ENCODE measurements at regions not wholly inside any gene's neighbourhood (a gene's known extent, or its start where the extent isn't known, plus 50 kb on each side); places are given as distances from the start of the nearest gene placed in this dataset.

DNA sequence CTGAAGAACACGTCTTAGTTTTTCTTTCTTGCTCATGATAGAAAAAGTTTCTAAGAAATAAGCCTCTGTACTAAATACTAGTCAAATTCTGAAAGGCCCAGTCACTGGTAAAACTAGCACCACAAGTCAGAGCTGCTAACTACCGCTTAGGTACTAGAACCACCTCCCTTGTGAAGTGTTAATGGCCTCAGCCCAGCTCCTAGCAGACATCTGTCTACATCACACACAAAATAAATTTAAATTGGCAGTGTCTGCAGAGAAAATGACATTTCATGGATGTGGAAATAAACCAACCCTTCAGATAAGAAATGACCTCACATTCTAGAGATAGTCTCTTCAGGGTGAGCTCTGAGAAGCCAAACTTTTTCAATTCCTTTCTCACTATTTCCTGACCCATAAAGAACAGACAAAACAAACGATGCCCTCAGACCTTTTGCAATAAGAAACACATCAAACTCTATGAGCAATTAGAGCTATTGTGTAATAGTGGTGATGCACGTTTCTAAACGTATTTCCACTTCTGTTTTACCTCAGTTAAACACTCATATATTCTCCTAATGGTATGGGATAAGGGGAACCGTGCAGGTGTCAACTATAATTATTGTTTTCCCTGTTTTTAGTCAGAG is 70.3 kb upstream of the DSG1 start:
- no peak for DNase-seq (ENCODE audit: low spot score)

DNA sequence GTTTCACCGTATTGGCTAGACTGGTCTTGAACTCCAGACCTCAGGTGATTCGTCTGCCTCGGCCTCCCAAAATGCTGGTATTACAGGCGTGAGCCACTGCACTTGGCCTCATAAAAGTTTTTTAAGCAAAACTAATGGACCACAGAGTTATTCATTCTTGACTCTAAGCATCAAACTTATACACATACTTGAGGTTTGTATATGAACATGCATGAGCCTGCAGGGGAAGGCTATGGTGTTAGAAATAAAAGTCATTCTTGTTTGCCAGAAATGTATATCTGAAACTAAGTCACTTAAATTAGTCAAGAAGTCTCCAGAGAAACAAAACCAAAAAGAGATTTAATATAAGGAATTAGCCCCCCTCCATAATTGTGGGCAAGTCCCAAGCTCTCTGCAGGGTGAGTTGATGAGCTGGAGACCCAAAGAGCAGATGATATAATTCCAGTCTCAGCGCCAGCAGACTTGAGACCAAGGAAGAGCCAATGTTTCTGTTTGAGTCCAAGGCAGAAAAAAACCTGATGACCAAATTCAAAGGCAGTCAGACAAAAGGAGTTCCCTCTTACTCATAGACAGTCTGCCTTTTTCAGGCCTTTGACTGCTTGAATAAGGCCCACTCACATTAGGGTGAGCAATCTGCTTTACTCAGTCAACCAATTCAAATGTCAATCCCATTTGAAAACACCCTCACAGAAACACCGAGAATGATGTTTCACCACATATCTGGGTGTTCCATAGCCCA is 69.0 kb upstream of the DSG1 start:
- DNase-seq (ENCODE audit: low spot score) = no peak

GRCh38 chr18:31250902-31251301 is 67.1 kb upstream of the DSG1 start:
- no peak for DNase-seq (ENCODE audit: low spot score)

- no peak for DNase-seq (ENCODE audit: low spot score)
Observed at GRCh38 chr18:31252522-31252921, 65.4 kb upstream of the DSG1 start.

GRCh38 chr18:31255953-31256352 is 62.0 kb upstream of the DSG1 start:
- no peak for DNase-seq (ENCODE audit: low spot score)

DNA sequence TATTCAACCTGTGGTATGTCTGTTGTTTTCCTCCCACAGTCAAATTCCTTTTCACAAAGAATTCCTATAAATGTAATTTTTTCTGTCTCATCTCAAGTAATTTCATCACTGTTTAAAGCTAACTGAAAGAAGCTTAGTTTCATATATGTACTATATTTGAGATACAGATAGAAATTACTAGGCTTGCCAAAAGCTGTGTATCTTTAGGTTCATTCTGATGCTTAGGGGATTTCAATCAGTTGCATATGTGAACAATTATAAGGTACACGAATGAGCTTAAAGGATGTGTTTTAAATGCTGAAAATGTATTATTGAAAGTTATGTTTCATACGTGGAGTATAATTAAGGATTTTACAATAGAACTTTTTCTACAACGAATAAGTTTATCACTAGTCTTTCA is 59.2 kb upstream of the DSG1 start:
- DNase-seq (ENCODE audit: low spot score) = no peak

DNA sequence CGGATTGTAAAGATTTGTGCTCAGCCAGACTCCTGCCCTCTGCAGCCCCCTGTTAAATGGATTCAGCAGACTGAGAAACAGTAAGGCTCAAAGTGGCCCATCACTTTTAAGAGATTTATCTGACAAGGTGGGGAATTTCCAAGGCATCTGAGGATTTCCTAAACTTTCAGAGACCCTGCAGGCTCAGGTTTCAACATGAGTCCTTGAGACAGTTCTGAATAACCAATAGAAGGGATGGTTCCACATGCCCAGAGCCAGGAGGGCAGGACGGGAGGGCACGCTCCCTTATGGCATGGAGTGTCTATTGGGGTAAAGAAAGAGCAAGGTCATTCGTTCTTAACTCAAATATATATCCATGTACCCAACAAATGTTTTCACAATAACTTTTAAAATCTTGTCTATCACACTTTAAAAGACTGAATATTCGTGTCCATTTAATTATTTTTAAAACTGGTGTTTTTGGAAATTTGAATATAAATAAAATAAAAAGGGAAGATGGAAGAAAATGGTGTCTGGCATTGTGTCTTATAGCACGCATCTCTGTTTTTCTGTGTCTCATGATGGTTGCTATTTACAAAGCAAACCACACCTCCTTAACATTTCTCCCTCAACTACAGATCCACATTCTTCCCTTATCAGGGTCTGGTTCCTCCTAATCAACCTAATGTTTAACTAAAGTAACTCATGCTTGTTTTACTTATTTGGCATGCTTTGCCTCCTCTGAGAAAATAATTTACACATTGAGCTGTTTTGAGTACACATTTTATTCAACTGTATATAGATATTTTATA is 56.0 kb upstream of the DSG1 start:
- DNase-seq (ENCODE audit: low spot score) = peak; percentile 25

- no peak for DNase-seq (ENCODE audit: low spot score)
Observed at GRCh38 chr18:31267823-31268481, 50.0 kb upstream of the DSG1 start.

Data from HT-29 (cell line).